Omental fat pad (tissue), 3 donors: ENCODE measurements at regions not wholly inside any gene's neighbourhood (a gene's known extent, or its start where the extent isn't known, plus 50 kb on each side); places are given as distances from the start of the nearest gene placed in this dataset.
A peak's percentile ranks its signal among the peaks of the same experiment; 100 is the strongest.

Experiments
- ATAC-seq: fragments of 150-250 bp; one replicate; pipeline ENCODE4 v1.9.1; 2016; ENCODE audit warnings: mild to moderate bottlenecking, moderate library complexity; ENCODE audit not compliant: low FRiP score
- DNase-seq: peaks from one replicate; pipeline ENCODE4 v3.0.0-alpha.2; 2019; ENCODE audit warnings: low spot score
- TF ChIP-seq, protein P1 (sequence below), 3 donors: fragments of 450-650 bp; IDR thresholded peaks; one replicate each; pipeline ENCODE4 v1.5.1; 2016 to 2017; ENCODE audit warnings: antibody characterized with exemption in 3 of 3, mild to moderate bottlenecking in 3 of 3, moderate library complexity in 2 of 3

DNA sequence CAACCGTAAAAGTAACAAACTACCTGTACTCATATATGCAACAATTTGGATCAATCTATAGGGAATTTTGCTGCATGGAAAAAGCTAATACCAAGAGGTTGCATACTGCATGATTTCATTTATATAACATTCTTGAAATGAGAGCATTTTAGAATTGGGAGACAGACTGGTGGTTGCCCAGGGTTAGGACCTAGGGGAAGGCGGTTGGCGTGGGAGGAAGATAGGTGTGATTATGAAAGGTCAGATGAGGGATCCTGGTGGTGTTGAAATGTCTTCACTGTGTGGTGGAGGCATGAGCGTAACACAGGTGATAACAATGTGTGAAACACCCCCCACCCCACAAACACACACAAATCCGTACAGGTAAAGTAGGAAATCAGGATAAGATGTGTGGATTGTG lies 176.6 kb upstream of the ZBED5 start:
- DNase-seq = no peak
- ATAC-seq = peak; percentile 57
- TF ChIP-seq, protein P1, sequence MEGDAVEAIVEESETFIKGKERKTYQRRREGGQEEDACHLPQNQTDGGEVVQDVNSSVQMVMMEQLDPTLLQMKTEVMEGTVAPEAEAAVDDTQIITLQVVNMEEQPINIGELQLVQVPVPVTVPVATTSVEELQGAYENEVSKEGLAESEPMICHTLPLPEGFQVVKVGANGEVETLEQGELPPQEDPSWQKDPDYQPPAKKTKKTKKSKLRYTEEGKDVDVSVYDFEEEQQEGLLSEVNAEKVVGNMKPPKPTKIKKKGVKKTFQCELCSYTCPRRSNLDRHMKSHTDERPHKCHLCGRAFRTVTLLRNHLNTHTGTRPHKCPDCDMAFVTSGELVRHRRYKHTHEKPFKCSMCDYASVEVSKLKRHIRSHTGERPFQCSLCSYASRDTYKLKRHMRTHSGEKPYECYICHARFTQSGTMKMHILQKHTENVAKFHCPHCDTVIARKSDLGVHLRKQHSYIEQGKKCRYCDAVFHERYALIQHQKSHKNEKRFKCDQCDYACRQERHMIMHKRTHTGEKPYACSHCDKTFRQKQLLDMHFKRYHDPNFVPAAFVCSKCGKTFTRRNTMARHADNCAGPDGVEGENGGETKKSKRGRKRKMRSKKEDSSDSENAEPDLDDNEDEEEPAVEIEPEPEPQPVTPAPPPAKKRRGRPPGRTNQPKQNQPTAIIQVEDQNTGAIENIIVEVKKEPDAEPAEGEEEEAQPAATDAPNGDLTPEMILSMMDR (IDR thresholded peaks at IDR 0.05) = no peak

DNA sequence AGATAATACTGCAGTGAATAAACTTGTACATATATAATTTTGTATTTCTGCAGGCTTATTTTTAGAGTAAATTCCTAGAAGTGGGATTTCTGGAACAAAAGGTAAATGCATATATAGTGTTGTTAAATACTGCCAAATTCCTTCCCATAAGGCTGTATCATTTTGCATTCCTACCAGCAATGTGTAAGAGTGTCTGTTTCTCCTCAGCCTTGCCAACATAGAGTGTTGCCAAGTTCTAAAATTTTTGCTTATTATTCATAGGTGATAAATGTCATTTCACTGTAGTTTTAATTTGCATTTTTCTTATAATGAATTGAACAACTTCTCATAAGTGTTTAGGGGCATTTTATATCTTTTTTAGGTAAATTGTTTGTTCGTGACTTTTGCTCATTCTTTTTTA lies 174.2 kb upstream of the ZBED5 start:
- no peak for ATAC-seq
- TF ChIP-seq, protein P1 (IDR thresholded peaks at IDR 0.05) = no peak
- DNase-seq = no peak

DNA sequence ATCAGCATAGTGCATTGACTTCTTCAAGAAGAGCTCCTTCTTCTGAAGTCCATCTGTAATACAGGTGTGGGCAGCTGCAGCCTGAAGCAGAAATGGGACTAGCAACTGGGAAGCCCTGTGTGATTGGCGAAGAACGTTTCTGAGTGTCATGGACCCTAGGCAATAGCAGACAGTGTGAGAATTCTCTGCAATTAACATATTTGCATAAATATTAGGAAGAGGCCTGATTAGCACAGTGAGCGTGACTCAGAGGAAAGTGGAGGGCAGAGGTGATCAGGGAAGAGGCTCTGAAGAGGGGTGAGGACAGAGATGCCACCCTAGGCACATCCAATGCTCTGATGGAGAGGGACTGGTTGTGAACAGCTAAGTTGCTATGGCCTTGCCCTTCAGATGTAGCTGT lies 171.2 kb upstream of the ZBED5 start:
- TF ChIP-seq, protein P1 (IDR thresholded peaks at IDR 0.05) = no peak
- DNase-seq = no peak
- ATAC-seq = no peak

DNA sequence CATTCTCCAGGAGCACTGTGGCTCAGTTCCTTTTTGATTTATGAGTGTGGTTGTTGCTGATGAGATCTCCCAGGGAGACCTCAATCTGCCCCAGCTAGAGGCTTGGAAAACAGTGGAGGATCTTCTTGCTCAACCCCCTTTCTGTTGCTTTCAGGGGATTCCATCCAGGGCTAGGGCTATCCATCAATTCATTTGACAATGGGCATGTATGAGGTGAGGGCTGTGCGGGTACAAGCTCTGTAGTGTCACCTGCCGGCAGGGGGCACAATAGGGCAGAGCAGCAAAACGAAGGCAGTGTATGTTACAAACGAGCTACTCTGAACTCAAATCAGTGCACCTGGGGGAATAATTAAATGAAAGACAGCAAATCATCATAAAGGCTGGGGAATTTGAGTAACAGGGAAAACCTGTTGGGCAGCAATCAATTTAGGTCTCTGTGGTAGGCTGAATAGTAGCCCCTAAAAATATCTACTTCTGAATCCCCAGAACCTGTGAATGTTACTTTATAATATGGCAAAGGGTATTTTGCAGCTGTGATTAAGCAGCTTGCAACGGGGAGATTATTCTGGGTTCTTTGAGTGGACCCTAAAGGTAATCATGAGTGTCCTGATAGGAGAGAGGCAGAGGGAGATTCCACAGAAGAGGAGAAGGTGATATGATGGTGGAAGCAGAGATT lies 170.3 kb upstream of the ZBED5 start:
- DNase-seq (peak; percentile 55), ATAC-seq (peak; percentile 25)

DNA sequence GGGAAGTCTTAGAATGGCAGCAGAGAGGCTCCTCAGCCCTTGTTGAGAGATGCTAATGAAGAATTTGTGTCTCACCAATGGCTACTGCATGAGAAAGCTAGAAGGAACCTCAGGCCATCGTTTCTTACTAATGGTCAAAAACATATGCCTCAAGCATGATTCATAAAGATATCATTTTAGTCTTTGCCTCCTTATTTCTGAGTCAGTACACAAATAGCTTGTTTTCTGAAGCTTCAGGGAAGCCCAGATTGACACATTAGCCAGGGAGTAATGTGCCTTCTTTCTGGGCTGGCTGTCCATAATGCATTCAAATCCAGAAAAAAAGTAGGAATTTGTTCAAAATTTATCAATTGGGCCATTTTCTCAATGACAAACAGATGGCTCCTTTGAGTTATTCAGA lies 169.4 kb upstream of the ZBED5 start:
- ATAC-seq (peak; percentile 71), DNase-seq (no peak)
- TF ChIP-seq, protein P1 (IDR thresholded peaks at IDR 0.05) = no peak

More for the DNA sequence above, 170.3 kb upstream of the ZBED5 start:
- TF ChIP-seq, protein P1 (IDR thresholded peaks at IDR 0.05) = no peak

DNA sequence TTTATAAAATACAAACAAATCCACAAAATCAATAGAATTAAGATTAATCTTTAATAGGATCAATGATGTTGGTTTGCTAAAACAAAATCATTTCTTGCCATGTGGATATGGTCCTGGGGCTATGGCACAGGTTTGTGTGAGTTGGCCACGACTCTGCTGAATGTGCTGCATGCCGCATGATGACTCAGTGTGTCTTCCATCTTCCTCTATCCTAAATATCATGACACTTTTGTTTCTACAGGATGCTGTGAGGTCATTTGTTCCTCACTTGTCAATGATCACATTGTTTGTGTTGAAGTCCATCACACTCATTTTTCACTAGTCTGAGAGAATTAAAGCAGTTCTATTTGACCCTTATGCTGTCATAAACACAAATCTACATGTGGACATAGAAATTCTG lies 167.2 kb upstream of the ZBED5 start:
- ATAC-seq = no peak
- DNase-seq = no peak
- TF ChIP-seq, protein P1 (IDR thresholded peaks at IDR 0.05) = no peak

DNA sequence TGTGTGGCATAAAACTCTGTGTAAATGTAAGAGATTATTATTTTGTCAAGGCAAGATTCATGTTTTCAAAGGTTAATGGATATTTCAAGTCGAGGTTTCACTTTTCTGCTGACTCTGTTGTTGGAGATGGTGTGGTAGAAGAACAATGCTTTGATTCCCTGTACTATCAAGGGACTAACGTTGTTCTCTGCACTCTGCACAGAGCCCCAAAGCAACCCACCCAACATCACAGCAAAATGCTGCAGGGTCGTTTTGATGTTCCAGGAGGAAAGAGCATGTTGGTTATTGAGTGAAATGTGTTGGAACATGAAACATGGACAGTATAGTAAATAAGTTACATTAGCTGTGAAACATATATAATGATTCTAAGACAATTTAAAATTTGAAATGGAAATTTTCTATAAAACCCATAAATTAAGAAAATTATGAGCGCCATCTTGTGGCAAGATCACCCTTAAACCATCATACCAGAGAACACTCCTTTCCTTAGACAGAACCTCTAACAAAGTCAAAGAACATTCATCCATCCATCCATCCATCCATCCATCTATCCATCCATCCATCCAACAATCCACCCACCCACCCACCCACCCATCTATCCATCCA lies 164.4 kb upstream of the ZBED5 start:
- ATAC-seq (no peak), DNase-seq (no peak)
- TF ChIP-seq, protein P1 (IDR thresholded peaks at IDR 0.05) = no peak
